H1 (cell line): ENCODE measurements at regions not wholly inside any gene's neighbourhood (a gene's known extent, or its start where the extent isn't known, plus 50 kb on each side); places are given as distances from the start of the nearest gene placed in this dataset.

Experiments used
- CTCF ChIA-PET: fragments of 300-600 bp; sonication (Branson Sonifier 250); formaldehyde crosslinking; loops from one replicate; lab custom pipeline; 2021; ENCODE audit not compliant: partially characterized antibody; lab: Charles Lee
- POLR2A ChIA-PET: fragments of 300-600 bp; sonication (Branson Sonifier 250); formaldehyde crosslinking; loops from one replicate; lab custom pipeline; 2021; ENCODE audit warnings: inconsistent platforms; ENCODE audit not compliant: partially characterized antibody; lab: Charles Lee
- DNase-seq, 2 experiments: peaks; one replicate each; pipeline versions ENCODE4 v3.0.0 to v3.0.0-alpha.2; 2010 to 2022; ENCODE audit warnings: low spot score in 2 of 2, low read depth in 1 of 2, mixed read lengths in 1 of 2
- FAIRE-seq: peaks from 2 replicates; lab custom pipeline; 2011; peaks lifted over from hg19 to GRCh38; lab: Jason Lieb, UNC
- H2AFZ ChIP-seq: 2 replicates; pipeline ENCODE4 v1.8.1; 2012; ENCODE audit warnings: low read length, inconsistent platforms
- H2AK5ac ChIP-seq: 2 replicates; pipeline ENCODE4 v1.6.1; 2013; ENCODE audit warnings: low read depth, low read length
- H2BK120ac ChIP-seq: replicated peaks from 2 replicates; pipeline ENCODE3; 2013; ENCODE audit warnings: low read depth, low read length, inconsistent platforms
- H2BK12ac ChIP-seq: 2 replicates; pipeline ENCODE4 v1.6.1; 2013; ENCODE audit warnings: low read depth, low read length
- H2BK15ac ChIP-seq: 2 replicates; pipeline ENCODE4 v1.6.1; 2013; ENCODE audit warnings: low read length
- H2BK20ac ChIP-seq: 2 replicates; pipeline ENCODE4 v1.6.1; 2013; ENCODE audit warnings: low read length
- H2BK5ac ChIP-seq: 2 replicates; pipeline ENCODE4 v1.6.1; 2013; ENCODE audit warnings: low read depth, low read length
- H3K14ac ChIP-seq: 2 replicates; pipeline ENCODE4 v1.6.1; 2013; ENCODE audit warnings: inconsistent platforms; ENCODE audit not compliant: insufficient read length
- H3K18ac ChIP-seq: 2 replicates; pipeline ENCODE4 v1.6.1; 2013; ENCODE audit warnings: low read length; ENCODE audit errors: extremely low read depth
- H3K23ac ChIP-seq: 2 replicates; pipeline ENCODE4 v1.6.1; 2013; ENCODE audit warnings: inconsistent platforms; ENCODE audit not compliant: insufficient read length
- H3K23me2 ChIP-seq: 2 replicates; pipeline ENCODE4 v1.6.1; 2013; ENCODE audit warnings: low read depth, low read length
- H3K27ac ChIP-seq: 2 replicates; pipeline ENCODE4 v1.6.1; 2011; ENCODE audit warnings: low read depth, low read length, inconsistent platforms
- H3K27me3 ChIP-seq, 4 experiments: replicated peaks in 1 of 4; 1 replicate in 1 of 4; 2 replicates in 3 of 4; pipeline versions ENCODE4 v1.6.1 to v1.8.1; 2011 to 2013; ENCODE audit warnings: low read length in 3 of 4, mild to moderate bottlenecking in 3 of 4, inconsistent platforms in 2 of 4, mixed read lengths in 2 of 4, moderate library complexity in 1 of 4; ENCODE audit not compliant: control insufficient read depth in 3 of 4, insufficient read depth in 3 of 4; ENCODE audit errors: extremely low read depth in 1 of 4
- H3K36me3 ChIP-seq, 4 experiments: 2 replicates each; pipeline versions ENCODE4 v1.6.1 to v1.8.1; 2011 to 2013; ENCODE audit warnings: mild to moderate bottlenecking in 4 of 4, low read length in 3 of 4, moderate library complexity in 2 of 4, control low read depth in 1 of 4, inconsistent platforms in 1 of 4; ENCODE audit not compliant: insufficient read depth in 4 of 4, control insufficient read depth in 2 of 4
- H3K4ac ChIP-seq: replicated peaks from 2 replicates; pipeline ENCODE3; 2013; ENCODE audit warnings: low read length, low read depth, mixed read lengths, inconsistent platforms; ENCODE audit not compliant: insufficient read length
- H3K4me1 ChIP-seq, 4 experiments: replicated peaks in 1 of 4; 1 replicate in 1 of 4; 2 replicates in 3 of 4; pipeline versions ENCODE4 v1.6.1 to v1.8.1; 2011 to 2013; ENCODE audit warnings: low read length in 3 of 4, inconsistent platforms in 2 of 4, mixed read lengths in 1 of 4; ENCODE audit not compliant: insufficient read depth in 4 of 4, control insufficient read depth in 3 of 4
- H3K4me2 ChIP-seq, 2 experiments: 2 replicates each; pipeline versions ENCODE4 v1.6.1 to v1.8.1; 2011 to 2013; ENCODE audit warnings: low read depth in 2 of 2, low read length in 2 of 2, control low read depth in 1 of 2, inconsistent platforms in 1 of 2, mild to moderate bottlenecking in 1 of 2; ENCODE audit not compliant: insufficient read depth in 1 of 2
- H3K4me3 ChIP-seq, 4 experiments: fragments of 200-600, 300-600 bp in 1 of 4; sonication (generic), shearing (Covaris generic), sonication (Bioruptor Twin) in 1 of 4; 2 replicates each; pipeline versions ENCODE4 v1.5.1 to v1.8.1; 2011 to 2016; ENCODE audit warnings: low read length in 4 of 4, low read depth in 3 of 4, control low read depth in 2 of 4, inconsistent platforms in 2 of 4, mild to moderate bottlenecking in 2 of 4, mixed read lengths in 1 of 4, moderate library complexity in 1 of 4; ENCODE audit not compliant: insufficient read depth in 2 of 4; ENCODE audit errors: extremely low read depth in 1 of 4
- H3K56ac ChIP-seq: replicated peaks from 2 replicates; pipeline ENCODE3; 2013; ENCODE audit warnings: low read depth, mild to moderate bottlenecking, mixed read lengths, low read length, inconsistent platforms; ENCODE audit not compliant: insufficient read length
- H3K79me1 ChIP-seq: 2 replicates; pipeline ENCODE4 v1.6.1; 2013; ENCODE audit warnings: low read depth, low read length, control low read depth
- H3K79me2 ChIP-seq, 2 experiments: 2 replicates each; pipeline versions ENCODE4 v1.6.1 to v1.8.1; 2012 to 2013; ENCODE audit warnings: low read length in 2 of 2, mild to moderate bottlenecking in 2 of 2, inconsistent platforms in 1 of 2; ENCODE audit not compliant: insufficient read depth in 2 of 2, control insufficient read depth in 1 of 2
- H3K9ac ChIP-seq, 4 experiments: replicated peaks in 1 of 4; 1 replicate in 1 of 4; 2 replicates in 3 of 4; pipeline versions ENCODE4 v1.6.1 to v1.8.1; 2011 to 2013; ENCODE audit warnings: low read depth in 3 of 4, low read length in 3 of 4, control low read depth in 2 of 4, mild to moderate bottlenecking in 2 of 4, moderate library complexity in 2 of 4, inconsistent platforms in 1 of 4; ENCODE audit errors: extremely low read depth in 1 of 4
- H3K9me3 ChIP-seq, 2 experiments: 2 replicates each; pipeline versions ENCODE4 v1.6.1 to v1.8.1; 2012 to 2013; ENCODE audit warnings: mild to moderate bottlenecking in 2 of 2, moderate library complexity in 2 of 2, control low read depth in 1 of 2, inconsistent platforms in 1 of 2, low read depth in 1 of 2, low read length in 1 of 2, mixed read lengths in 1 of 2; ENCODE audit not compliant: insufficient read depth in 2 of 2
- H4K20me1 ChIP-seq, 2 experiments: replicated peaks in 1 of 2; 2 replicates each; pipeline versions ENCODE3 to v1.8.1; 2011 to 2013; ENCODE audit warnings: inconsistent platforms in 2 of 2, low read length in 2 of 2, mild to moderate bottlenecking in 1 of 2; ENCODE audit not compliant: insufficient read depth in 2 of 2, control insufficient read depth in 1 of 2
- H4K5ac ChIP-seq: 2 replicates; pipeline ENCODE4 v1.6.1; 2013; ENCODE audit warnings: low read length, low read depth, mixed read lengths, inconsistent platforms; ENCODE audit not compliant: insufficient read length
- H4K8ac ChIP-seq: 2 replicates; pipeline ENCODE4 v1.8.0; 2013; ENCODE audit warnings: mild to moderate bottlenecking, moderate library complexity, low read length, inconsistent platforms; ENCODE audit not compliant: insufficient read depth; ENCODE audit errors: extremely low read depth
- H4K91ac ChIP-seq: replicated peaks from 2 replicates; pipeline ENCODE3; 2013; ENCODE audit warnings: low read length, mixed read lengths, inconsistent platforms; ENCODE audit not compliant: insufficient read length
- CBX5 ChIP-seq: fragments of 300-800, 300-1000 bp; sonication (generic); IDR thresholded peaks from 2 replicates; pipeline ENCODE4 v1.7.1; 2016; ENCODE audit warnings: antibody characterized with exemption, low read length, low read depth
- CBX8 ChIP-seq: fragments of 300-800, 300-1000 bp; sonication (generic); IDR thresholded peaks from 2 replicates; pipeline ENCODE4 v1.7.1; 2016; ENCODE audit warnings: low read depth, low read length, borderline replicate concordance
- CTCF ChIP-seq, 3 experiments: IDR thresholded peaks; 1 replicate in 2 of 3; 2 replicates in 1 of 3; pipeline versions ENCODE4 v1.5.1 to v1.6.1; 2011; ENCODE audit warnings: low read length in 3 of 3, mild to moderate bottlenecking in 3 of 3, inconsistent platforms in 2 of 3, low read depth in 1 of 3, moderate library complexity in 1 of 3; ENCODE audit not compliant: insufficient read depth in 1 of 3; ENCODE audit errors: control extremely low read depth in 1 of 3
- KDM4A ChIP-seq: IDR thresholded peaks from one replicate; pipeline ENCODE4 v1.7.1; 2012; ENCODE audit warnings: low read depth, mild to moderate bottlenecking, moderate library complexity, low read length, inconsistent platforms; ENCODE audit not compliant: severe bottlenecking
- POLR2A ChIP-seq, 2 experiments: IDR thresholded peaks; 1 replicate in 1 of 2; 2 replicates in 1 of 2; pipeline ENCODE4 v1.6.1; 2011; ENCODE audit warnings: low read depth in 2 of 2, low read length in 2 of 2, mild to moderate bottlenecking in 2 of 2; ENCODE audit errors: control extremely low read depth in 1 of 2
- RAD21 ChIP-seq, 2 experiments: IDR thresholded peaks in 1 of 2; conservative IDR thresholded peaks in 1 of 2; 2 replicates each; pipeline ENCODE4 v1.6.1; 2011; ENCODE audit warnings: low read depth in 2 of 2, low read length in 2 of 2, improper control_type of control experiment in 1 of 2, inconsistent platforms in 1 of 2, mild to moderate bottlenecking in 1 of 2, moderate library complexity in 1 of 2
- RNF2 ChIP-seq: fragments of 200-900, 300-1000 bp; sonication (generic); IDR thresholded peaks from 2 replicates; pipeline ENCODE4 v1.7.1; 2016; ENCODE audit warnings: borderline replicate concordance, low read depth, mild to moderate bottlenecking, antibody characterized with exemption, low read length; ENCODE audit not compliant: poor library complexity, severe bottlenecking; ENCODE audit errors: missing control alignments
- RXRA ChIP-seq: IDR thresholded peaks from 2 replicates; pipeline ENCODE4 v1.6.1; 2011; ENCODE audit warnings: low read depth, mild to moderate bottlenecking, low read length, moderate library complexity; ENCODE audit not compliant: insufficient read depth
- TAF1 ChIP-seq: IDR thresholded peaks from 2 replicates; pipeline ENCODE4 v1.6.1; 2011; ENCODE audit warnings: mild to moderate bottlenecking, low read depth, low read length
- TAF7 ChIP-seq: optimal IDR thresholded peaks from 2 replicates; pipeline ENCODE3; 2011; ENCODE audit warnings: low read depth, mild to moderate bottlenecking, inconsistent platforms, low read length, moderate library complexity, borderline replicate concordance
- YY1 ChIP-seq: IDR thresholded peaks from 2 replicates; pipeline ENCODE4 v1.6.1; 2011; ENCODE audit warnings: low read depth, mild to moderate bottlenecking, low read length
- WGBS, 2 experiments: shearing (Covaris generic) in 1 of 2; methylation state at CpG; one replicate each; pipeline versions ENCODE4 v1.1.6 to v1.1.7; 2013 to 2015; ENCODE audit warnings: low lambda C conversion rate in 2 of 2, mixed read lengths in 2 of 2, inconsistent platforms in 1 of 2, low coverage in 1 of 2, missing lambda C conversion rate in 1 of 2; ENCODE audit not compliant: insufficient replicate concordance in 2 of 2, insufficient coverage in 1 of 2, insufficient read length in 1 of 2; ENCODE audit errors: extremely low coverage in 1 of 2, missing lambda C conversion rate in 1 of 2; 5-methylcytosine and 5-hydroxymethylcytosine counted together

- Histone ChIP-seq H3K27ac (no peak overlapping the region), H3K27me3 (no peaks in the 10 kb centered on the region), H3K4me2 (no peak overlapping the region), H3K4ac (no peak overlapping the region), H4K20me1 (no peaks in the 10 kb centered on the region), H3K79me2 (no peaks in the 10 kb centered on the region), H3K14ac (no peak overlapping the region), H2BK12ac (no peak overlapping the region), H3K4me1 (no peaks in the 10 kb centered on the region), H3K18ac (no peak overlapping the region), H3K79me1 (no peaks in the 10 kb centered on the region), H3K4me3 (no peak overlapping the region), H4K8ac (peak overlapping the region; percentile 71; the same call in 1 of the 2 replicates), H4K91ac (no peak overlapping the region), H2BK5ac (no peak overlapping the region), H3K56ac (no peak overlapping the region), H2BK120ac (no peak overlapping the region), H2AFZ (no peak overlapping the region), H2AK5ac (no peak overlapping the region), H3K23me2 (no peaks in the 10 kb centered on the region), H2BK15ac (no peak overlapping the region), H2BK20ac (no peak overlapping the region), H3K9me3 (peaks cover 14% of the 10 kb centered on the region in 2 experiments; a peak in 3 of 4 replicates), H3K36me3 (no peaks in the 10 kb centered on the region), H3K23ac (no peak overlapping the region), H4K5ac (no peak overlapping the region), H3K9ac (no peak overlapping the region)
- CTCF ChIA-PET, result interaction anchor here (1.0 to 1.3 kb wide), 2 partner anchors 15 to 186 kb away, joined by 3 to 4 read pairs; no protein-coding TSS in a partner anchor
- FAIRE-seq, result no peak
- POLR2A ChIA-PET, result no interaction called here
- no peak for DNase-seq
- 88% methylated on average over 2 of the region's 2 CpGs; no CpG with 5 or more reads in 1 of the 2 experiments for WGBS, 2 experiments
- TF ChIP-seq CBX5 (no peak), KDM4A (no peak), RNF2 (no peak), TAF1 (no peak), TAF7 (no peak), CTCF (IDR thresholded peaks at IDR 0.05; ENCODE audit: control extremely low read depth in 1 of 3, insufficient read depth in 1 of 3, low read depth in 1 of 3, low read length in 3 of 3) (no peak), YY1 (no peak), RAD21 (IDR thresholded peaks at IDR 0.05 in 1 of 2, conservative IDR thresholded peaks at IDR 0.05 in 1 of 2; ENCODE audit: low read depth in 2 of 2, low read length in 2 of 2) (no peak), CBX8 (no peak), RXRA (no peak), POLR2A (IDR thresholded peaks at IDR 0.05; ENCODE audit: control extremely low read depth in 1 of 2, low read depth in 2 of 2, low read length in 2 of 2) (no peak)
These were observed 271.6 kb downstream of the CENPC start for GRCh38 chr4:67273666-67274065.
